WTC11 (cell line): ENCODE measurements at regions not wholly inside any gene's neighbourhood (a gene's known extent, or its start where the extent isn't known, plus 50 kb on each side); places are given as distances from the start of the nearest gene placed in this dataset.

ENCODE experiments used
- AR ChIP-seq: fragments of 250-450 bp; sonication (Bioruptor Pico); IDR thresholded peaks from 2 replicates; pipeline ENCODE4 v1.9.0; 2021; ENCODE audit warnings: mild to moderate bottlenecking
- ATF2 ChIP-seq: sonication (generic); formaldehyde crosslinking; IDR thresholded peaks from 2 replicates; pipeline ENCODE4 v1.8.1; 2022; ENCODE audit warnings: low read depth, missing genetic modification reagents, borderline replicate concordance
- CTCF ChIP-seq: fragments of 200-600 bp; IDR thresholded peaks from 2 replicates; pipeline ENCODE4 v1.8.0; 2022; ENCODE audit warnings: antibody characterized with exemption
- NR2C2 ChIP-seq: sonication (generic); formaldehyde crosslinking; IDR thresholded peaks from 2 replicates; pipeline ENCODE4 v1.8.0; 2022; ENCODE audit warnings: mild to moderate bottlenecking, missing genetic modification reagents
- TCF7 ChIP-seq: sonication (generic); formaldehyde crosslinking; IDR thresholded peaks from 2 replicates; pipeline ENCODE4 v1.8.0; 2022; ENCODE audit warnings: mild to moderate bottlenecking, low read depth, missing genetic modification reagents, moderate library complexity
- TEAD4 ChIP-seq: sonication (generic); formaldehyde crosslinking; IDR thresholded peaks from 2 replicates; pipeline ENCODE4 v1.8.0; 2022; ENCODE audit warnings: mild to moderate bottlenecking, missing genetic modification reagents
- ZNF423 ChIP-seq: fragments of 250-450 bp; sonication (Bioruptor Pico); IDR thresholded peaks from 2 replicates; pipeline ENCODE4 v2.1.2; 2022; ENCODE audit warnings: mild to moderate bottlenecking, moderate library complexity

- TF ChIP-seq ZNF423 (CRISPR knock-in tag) (no peak), NR2C2 (CRISPR knock-in tag) (no peak), ATF2 (no peak), TCF7 (CRISPR knock-in tag) (no peak), CTCF (no peak), TEAD4 (CRISPR knock-in tag) (no peak), AR (CRISPR knock-in tag) (no peak)
These were observed 72.0 kb upstream of the PCBD1 start for GRCh38 chr10:70960316-70960715.
